ENCODE measurements at regions not wholly inside any gene's neighbourhood (a gene's known extent, or its start where the extent isn't known, plus 50 kb on each side); places are given as distances from the start of the nearest gene placed in this dataset.
"Not testable (repeated sequence)": the region's sequence is repeated elsewhere in the genome, so short reads cannot be mapped to it uniquely, and the experiment has no call there.

- in situ Hi-C loops (cut with HindIII; ENCODE audit: low sequenced_read_pairs) = not testable (repeated sequence)
Measured at GRCh38 chr7:142477801-142478200, 219.9 kb upstream of the PRSS58 start.

DNA sequence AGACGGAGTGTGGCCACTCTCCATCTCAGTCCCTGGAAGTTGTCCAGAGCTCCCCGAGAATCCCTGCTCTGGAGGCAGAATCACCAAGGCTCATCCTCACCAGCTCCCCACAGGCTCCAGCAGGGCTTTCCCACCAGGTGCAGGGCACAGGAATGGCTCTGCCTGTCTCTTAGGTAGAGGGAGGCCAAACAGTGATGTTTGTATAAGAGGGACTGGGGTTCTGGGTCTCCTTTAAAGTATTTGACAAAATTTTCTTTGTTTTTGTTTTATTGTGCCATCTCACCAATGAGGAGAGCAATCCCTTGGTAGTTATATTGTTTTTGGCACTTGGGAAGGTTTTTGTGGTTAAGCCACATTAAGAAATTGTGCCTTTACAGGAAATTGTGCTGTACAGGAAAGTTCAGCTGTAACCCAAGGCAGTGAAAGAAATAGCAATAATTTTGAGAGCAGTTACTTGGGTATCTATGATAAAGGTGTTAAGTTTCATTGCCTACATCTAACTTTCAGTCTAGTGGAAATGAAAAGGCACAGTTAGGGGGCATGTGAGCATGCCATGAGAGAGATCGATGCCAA is 219.3 kb upstream of the PRSS58 start:
- in situ Hi-C loops (cut with HindIII; ENCODE audit: low sequenced_read_pairs) = no loop called here

DNA sequence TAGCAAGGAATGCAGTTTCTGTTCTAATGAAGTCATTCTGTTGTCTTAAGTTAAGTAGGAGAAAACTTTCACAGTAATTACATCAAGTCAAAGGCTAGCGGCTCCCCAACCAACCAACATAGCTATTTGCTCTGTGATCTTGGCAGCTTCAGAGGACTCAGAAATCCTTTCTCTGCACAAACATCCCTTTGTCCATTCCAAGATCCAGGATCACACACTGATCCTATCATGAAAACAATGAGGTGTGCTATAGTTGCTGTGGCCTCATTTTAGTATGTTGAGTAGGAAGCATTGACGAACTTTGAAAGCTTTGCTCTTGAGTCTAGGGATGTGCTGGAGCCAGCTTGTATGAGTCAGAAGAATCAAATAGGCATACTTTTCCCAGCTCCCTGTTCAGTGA is 218.2 kb upstream of the PRSS58 start:
- in situ Hi-C loops (cut with HindIII; ENCODE audit: low sequenced_read_pairs) = no loop called here

DNA sequence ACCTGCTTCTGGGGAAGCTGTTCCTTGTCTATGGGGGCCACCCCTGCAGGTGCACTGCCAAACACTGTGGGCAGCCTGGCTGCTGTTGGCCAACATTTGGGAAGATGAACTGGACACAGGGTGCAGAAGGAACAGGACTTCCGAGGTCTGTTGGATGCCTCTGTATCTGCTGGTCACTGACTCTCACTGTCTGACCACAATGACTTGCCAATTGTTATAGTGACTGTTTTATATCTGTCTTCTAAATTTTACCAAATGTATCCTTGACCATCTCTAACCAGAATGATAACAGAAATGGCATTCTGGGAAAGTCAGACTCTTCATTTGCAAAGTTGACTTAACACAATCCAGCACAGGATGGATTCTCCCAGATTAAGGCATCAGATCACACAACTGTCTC is 214.0 kb upstream of the PRSS58 start:
- in situ Hi-C loops (cut with HindIII; ENCODE audit: low sequenced_read_pairs) = no loop called here

DNA sequence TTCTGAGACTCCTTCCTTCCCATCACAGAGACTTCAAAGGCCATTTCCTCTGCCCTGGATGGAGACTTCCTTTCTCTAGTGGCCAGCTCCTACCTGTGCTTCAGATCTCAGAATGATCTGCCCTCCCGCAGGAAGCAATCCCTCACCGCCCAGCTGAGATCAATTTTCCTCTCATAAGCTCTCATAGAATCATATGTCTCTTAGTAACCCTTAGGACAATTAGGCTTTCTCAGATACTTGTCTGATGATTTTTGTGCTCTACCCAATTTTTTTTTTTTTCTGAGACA is 212.6 kb upstream of the PRSS58 start:
- in situ Hi-C loops (cut with HindIII; ENCODE audit: low sequenced_read_pairs) = no loop called here

GRCh38 chr7:142469696-142470543 is 212.1 kb upstream of the PRSS58 start:
- in situ Hi-C loops (cut with HindIII; ENCODE audit: low sequenced_read_pairs) = no loop called here

- in situ Hi-C loops (cut with HindIII; ENCODE audit: low sequenced_read_pairs) = no loop called here
Measured at GRCh38 chr7:142468871-142469665, 211.2 kb upstream of the PRSS58 start.

- in situ Hi-C loops (cut with HindIII; ENCODE audit: low sequenced_read_pairs) = not testable (repeated sequence)
Measured at GRCh38 chr7:142467056-142467655, 209.3 kb upstream of the PRSS58 start.

DNA sequence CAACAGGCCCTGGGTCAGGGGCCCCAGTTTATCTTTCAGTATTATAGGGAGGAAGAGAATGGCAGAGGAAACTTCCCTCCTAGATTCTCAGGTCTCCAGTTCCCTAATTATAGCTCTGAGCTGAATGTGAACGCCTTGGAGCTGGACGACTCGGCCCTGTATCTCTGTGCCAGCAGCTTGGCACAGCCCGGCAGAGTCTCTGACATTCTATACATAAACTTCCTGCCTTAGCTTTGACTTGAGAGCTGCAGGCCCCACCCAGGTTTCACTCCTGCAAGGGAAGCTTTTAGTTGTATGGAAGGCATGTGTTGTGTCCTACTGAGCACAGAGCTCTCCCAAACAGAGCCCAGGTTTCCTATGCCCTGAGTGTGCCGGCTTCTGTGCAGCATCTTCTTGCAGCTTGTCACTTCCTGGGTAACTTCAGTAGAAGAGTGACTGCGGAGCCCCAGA is 205.6 kb upstream of the PRSS58 start:
- in situ Hi-C loops (cut with HindIII; ENCODE audit: low sequenced_read_pairs) = no loop called here

GRCh38 chr7:142461437-142461836 is 203.6 kb upstream of the PRSS58 start:
- in situ Hi-C loops (cut with HindIII; ENCODE audit: low sequenced_read_pairs) = no loop called here

DNA sequence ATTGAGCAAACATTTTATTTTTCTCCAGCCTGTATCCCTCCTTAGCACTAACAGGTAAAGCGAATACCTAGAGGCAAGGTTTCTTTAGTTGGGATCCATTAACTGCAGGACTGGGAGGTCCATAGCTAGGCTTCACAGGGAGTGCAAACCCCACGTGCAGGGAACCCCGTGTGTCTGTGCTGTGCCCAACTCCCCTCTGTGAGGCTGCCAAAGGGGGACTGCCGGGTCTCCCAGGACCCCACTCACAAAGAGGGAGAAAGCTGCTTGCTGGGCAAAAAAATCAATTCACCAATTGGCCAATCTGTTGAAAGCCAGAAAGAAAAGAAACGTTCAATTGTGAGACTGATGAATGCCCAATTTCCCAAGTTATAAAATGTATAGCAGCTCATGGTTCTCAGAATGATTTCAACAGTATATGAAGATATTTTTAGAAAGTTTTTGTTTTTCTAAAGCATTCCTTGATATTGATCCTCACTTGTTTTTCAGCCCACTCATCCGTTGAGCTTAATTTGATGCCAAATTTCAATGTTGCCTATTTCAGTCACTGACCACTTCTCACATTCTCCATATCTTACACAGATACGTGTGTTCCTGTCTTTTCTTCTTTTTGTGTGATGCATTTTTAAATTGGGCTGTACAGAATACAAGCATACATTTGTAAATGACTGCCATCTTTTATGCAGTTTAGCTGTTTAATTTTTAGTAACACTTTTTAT is 202.7 kb upstream of the PRSS58 start:
- in situ Hi-C loops (cut with HindIII; ENCODE audit: low sequenced_read_pairs) = no loop called here

- in situ Hi-C loops (cut with HindIII; ENCODE audit: low sequenced_read_pairs) = no loop called here
Measured at GRCh38 chr7:142459551-142459963, 201.7 kb upstream of the PRSS58 start.

DNA sequence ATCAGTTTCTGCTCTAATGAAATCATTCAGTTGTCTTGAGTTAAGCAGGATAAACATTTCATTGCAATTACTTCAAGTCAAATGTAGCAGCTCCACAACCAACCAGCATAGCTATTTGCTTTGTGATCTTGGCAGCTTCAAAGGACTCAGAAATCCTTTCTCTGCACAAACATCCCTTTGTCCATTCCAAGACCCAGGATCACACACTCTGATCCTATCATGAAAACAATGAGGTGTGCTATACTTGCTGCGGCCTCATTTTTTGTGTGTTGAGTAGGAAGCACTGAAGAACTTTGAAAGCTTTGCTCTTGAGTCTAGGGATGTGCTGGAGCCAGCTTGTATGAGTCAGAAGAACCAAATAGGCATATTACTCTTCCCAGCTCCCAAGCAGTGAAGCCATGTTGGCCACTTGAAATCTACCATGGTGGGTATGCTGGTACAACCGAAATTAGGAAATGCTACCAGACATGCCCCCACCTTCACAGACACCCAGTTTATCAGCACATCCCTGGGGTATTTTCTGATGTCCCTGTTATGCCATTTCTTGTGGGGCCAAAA is 199.4 kb upstream of the PRSS58 start:
- in situ Hi-C loops (cut with HindIII; ENCODE audit: low sequenced_read_pairs) = no loop called here

DNA sequence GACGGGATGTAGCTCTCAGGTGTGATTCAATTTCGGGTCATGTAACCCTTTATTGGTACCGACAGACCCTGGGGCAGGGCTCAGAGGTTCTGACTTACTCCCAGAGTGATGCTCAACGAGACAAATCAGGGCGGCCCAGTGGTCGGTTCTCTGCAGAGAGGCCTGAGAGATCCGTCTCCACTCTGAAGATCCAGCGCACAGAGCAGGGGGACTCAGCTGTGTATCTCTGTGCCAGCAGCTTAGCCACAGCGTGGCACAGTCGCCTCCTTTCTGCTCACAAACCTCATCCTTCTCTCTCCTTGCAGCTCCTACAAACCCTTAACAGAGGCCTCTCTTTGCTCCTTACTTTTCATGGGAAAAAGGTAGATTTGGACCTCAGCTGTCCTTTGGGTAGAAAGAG is 197.5 kb upstream of the PRSS58 start:
- in situ Hi-C loops (cut with HindIII; ENCODE audit: low sequenced_read_pairs) = no loop called here

- in situ Hi-C loops (cut with HindIII; ENCODE audit: low sequenced_read_pairs) = no loop called here
Measured at GRCh38 chr7:142454862-142455261, 197.0 kb upstream of the PRSS58 start.

GRCh38 chr7:142452791-142453190 is 194.9 kb upstream of the PRSS58 start:
- in situ Hi-C loops (cut with HindIII; ENCODE audit: low sequenced_read_pairs) = no loop called here

DNA sequence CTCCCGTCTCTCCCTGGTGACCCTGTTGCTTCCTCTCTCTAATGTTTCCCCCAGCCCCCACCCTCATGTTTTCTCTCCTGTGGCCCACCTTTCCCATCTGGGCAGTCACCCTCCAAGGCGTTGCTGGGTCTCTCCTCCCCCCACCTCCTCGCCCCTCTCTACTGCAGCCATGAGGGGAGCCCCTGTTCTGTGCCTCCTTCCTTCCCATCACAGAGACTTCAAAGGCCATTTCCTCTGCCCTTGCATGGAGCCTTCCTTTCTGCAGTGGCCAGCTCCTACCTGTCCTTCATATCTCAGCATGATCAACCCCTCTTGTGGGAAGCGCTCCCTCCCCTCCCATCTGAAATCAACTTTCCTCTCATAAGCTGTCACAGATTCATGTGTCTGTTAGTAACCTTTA is 194.0 kb upstream of the PRSS58 start:
- in situ Hi-C loops (cut with HindIII; ENCODE audit: low sequenced_read_pairs) = no loop called here

DNA sequence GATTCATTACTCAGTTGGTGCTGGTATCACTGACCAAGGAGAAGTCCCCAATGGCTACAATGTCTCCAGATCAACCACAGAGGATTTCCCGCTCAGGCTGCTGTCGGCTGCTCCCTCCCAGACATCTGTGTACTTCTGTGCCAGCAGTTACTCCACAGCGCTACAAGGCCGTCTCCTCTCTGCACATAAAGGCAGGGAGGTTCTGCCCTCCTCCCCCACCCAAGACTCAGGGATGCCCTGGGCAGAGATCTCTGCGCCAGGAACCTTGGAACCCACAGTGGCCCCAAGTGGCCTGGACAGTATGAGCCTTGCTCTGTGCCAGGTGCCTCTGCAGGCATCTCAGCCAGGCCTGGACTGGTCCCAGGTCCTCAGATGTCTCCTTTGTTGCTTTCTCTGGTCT is 193.4 kb upstream of the PRSS58 start:
- in situ Hi-C loops (cut with HindIII; ENCODE audit: low sequenced_read_pairs) = no loop called here

- in situ Hi-C loops (cut with HindIII; ENCODE audit: low sequenced_read_pairs) = no loop called here
Measured at GRCh38 chr7:142450695-142451094, 192.8 kb upstream of the PRSS58 start.

GRCh38 chr7:142450206-142450605 is 192.3 kb upstream of the PRSS58 start:
- in situ Hi-C loops (cut with HindIII; ENCODE audit: low sequenced_read_pairs) = no loop called here

DNA sequence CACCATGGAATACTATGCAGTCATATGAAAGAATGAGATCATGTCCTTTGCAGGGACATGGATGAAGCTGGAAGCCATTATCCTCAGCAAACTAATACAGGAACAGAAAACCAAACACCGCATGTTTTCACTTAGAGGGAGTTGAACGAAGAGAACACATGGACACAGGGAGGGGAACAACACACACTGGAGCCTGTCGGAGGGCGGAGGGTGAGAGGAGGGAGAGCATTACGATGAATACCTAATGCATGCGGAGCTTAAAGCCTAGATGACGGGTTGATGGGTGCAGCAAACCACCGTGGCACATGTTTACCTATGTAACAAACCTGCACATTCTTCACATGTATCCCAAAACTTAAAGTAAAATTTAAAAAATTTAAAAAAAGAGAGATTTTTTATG is 191.0 kb upstream of the PRSS58 start:
- in situ Hi-C loops (cut with HindIII; ENCODE audit: low sequenced_read_pairs) = not testable (repeated sequence)
